Ovary (tissue), 3 donors: ENCODE measurements at regions not wholly inside any gene's neighbourhood (a gene's known extent, or its start where the extent isn't known, plus 50 kb on each side); places are given as distances from the start of the nearest gene placed in this dataset.

Experiments used
- EP300 ChIP-seq: sonication (generic); formaldehyde crosslinking; IDR thresholded peaks from one replicate; pipeline ENCODE4 v1.6.1; 2017; ENCODE audit warnings: antibody characterized with exemption
- TF ChIP-seq, protein P1 (sequence below), 3 donors: fragments of 450-650 bp in 2 of 3; fragments of 200-600 bp in 1 of 3; IDR thresholded peaks; one replicate each; pipeline versions ENCODE4 v1.5.1 to v1.8.0; 2016 to 2022; ENCODE audit warnings: antibody characterized with exemption in 3 of 3, mild to moderate bottlenecking in 1 of 3
- donor health status: DM: no; HTN: no; CAD: no.

GRCh38 chr12:124493809-124494750 is 73.3 kb downstream of the NCOR2 start:
- TF ChIP-seq, protein P1, sequence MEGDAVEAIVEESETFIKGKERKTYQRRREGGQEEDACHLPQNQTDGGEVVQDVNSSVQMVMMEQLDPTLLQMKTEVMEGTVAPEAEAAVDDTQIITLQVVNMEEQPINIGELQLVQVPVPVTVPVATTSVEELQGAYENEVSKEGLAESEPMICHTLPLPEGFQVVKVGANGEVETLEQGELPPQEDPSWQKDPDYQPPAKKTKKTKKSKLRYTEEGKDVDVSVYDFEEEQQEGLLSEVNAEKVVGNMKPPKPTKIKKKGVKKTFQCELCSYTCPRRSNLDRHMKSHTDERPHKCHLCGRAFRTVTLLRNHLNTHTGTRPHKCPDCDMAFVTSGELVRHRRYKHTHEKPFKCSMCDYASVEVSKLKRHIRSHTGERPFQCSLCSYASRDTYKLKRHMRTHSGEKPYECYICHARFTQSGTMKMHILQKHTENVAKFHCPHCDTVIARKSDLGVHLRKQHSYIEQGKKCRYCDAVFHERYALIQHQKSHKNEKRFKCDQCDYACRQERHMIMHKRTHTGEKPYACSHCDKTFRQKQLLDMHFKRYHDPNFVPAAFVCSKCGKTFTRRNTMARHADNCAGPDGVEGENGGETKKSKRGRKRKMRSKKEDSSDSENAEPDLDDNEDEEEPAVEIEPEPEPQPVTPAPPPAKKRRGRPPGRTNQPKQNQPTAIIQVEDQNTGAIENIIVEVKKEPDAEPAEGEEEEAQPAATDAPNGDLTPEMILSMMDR (IDR thresholded peaks at IDR 0.05) = no peak
- no peak for TF ChIP-seq EP300
